HG03342 (cell line): ENCODE measurements at regions not wholly inside any gene's neighbourhood (a gene's known extent, or its start where the extent isn't known, plus 50 kb on each side); places are given as distances from the start of the nearest gene placed in this dataset.
"Not testable (repeated sequence)": the region's sequence is repeated elsewhere in the genome, so short reads cannot be mapped to it uniquely, and the experiment has no call there.

ENCODE experiments used
- ATAC-seq: cut with Tn5 transposase; IDR thresholded peaks from one replicate; pipeline ENCODE4 v1.9.1; 2021; ENCODE audit warnings: mild to moderate bottlenecking, moderate library complexity; ENCODE audit not compliant: unreplicated experiment

DNA sequence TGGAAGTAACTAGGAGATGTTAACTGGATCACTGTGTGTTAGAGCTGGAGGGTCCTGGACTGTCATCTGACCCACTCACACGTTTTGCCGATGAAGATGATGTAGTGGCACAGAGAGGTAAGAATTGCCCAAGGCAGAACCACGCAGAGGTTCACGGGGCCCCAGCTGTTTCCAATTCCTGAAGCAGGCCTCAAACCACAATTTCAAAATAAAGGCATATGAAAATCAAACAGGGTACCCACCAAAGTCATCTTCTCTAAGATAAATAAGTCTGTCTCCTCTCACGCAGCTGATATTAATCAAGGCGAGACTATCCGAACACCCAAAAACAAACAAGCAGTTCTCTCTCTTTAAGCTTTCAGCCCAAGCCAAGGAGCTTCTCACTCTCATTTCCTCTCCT is 113.3 kb upstream of the JCAD start:
- ATAC-seq = no peak

DNA sequence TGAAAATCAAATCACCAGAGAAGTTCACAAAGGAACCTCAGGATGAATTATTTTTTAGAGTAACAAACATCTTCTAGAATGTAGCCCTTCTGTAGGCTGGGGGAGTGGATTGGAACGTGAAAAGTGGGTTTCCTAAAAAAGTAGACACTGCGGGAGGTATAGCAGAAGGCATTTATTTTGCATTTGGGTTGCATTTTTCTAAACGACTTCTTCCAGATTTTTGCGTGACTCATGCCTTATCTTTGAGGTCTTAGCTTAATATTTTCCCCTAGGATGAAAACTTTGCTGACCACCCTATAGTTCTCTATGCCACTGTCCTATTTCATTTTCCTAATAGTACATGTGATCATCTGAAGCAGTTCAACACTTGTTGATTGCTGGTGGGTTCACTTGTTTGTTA is 112.7 kb upstream of the JCAD start:
- no peak for ATAC-seq

DNA sequence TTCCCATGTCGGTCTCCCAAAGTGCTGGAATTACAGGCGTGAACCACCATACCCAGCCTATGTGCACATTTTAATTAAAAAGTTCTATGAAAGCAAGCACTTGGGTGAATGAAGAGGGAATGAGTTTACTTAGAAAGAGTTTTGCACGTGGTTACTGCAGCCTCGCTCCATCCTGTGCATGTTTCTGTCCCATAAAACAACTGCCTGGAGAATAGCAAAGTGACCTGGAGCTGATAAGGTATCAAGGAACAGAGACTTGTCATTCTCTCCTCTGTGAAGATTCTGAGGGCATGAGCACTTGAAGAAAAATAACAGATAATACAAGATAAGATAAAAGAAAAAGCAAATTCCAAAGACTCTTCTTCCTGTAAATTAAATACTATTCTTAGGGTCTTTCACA is 112.2 kb upstream of the JCAD start:
- ATAC-seq = no peak

DNA sequence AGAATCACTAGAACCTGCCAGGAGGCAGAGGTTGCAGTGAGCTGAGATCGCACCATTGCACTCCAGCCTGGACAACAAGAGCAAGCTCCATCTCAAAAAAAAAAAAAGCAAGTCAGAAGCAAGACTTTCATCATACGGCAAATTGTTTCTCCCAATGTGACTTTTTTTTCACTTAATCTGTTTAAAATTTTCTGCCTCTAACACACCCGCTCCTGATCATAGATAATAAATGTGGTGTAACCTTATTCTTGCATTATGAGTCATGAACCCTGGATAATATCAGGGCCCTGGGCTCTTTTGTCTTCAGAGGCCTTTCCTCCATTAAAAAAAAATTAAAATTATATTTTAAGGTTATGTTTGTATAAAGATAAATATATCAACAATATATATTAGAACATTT is 111.4 kb upstream of the JCAD start:
- no peak for ATAC-seq

DNA sequence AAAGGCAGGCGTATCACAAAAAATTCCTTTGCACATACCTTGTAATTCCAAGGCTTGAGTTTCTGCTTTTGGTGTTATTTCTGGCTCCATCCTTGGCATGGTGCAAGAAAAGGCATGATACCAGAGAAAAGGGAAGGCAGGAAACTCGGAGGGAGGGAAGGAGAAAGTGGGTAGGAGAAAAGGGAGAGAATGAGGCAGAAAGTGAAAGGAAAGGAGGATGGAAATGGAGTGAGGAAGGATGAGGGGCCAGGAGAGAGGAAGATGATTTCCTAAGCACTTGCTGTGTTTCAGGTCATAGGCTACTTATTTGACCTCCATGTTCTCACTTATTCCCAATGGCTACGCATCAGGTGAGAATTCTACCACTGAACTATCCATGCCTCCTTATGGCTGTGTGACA is 110.8 kb upstream of the JCAD start:
- ATAC-seq = no peak

DNA sequence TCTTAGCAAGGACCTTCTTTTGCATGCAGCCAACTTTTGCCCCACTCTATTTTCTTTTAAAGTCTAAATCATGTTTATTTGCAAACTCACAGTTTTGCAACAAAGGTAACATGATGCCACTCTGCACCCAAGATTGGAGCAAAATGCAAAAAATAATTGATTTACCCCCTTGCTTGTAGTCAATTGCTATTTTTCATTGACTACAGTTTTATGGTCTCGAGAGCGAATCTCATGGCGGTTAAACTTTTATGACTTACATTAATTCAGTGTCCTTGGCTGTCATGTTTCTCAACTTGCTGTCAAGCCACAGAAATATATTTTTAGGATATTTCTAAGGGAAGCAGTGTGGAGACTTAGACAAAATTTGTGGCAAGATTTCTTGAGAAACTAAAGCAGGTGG is 110.0 kb upstream of the JCAD start:
- no peak for ATAC-seq

DNA sequence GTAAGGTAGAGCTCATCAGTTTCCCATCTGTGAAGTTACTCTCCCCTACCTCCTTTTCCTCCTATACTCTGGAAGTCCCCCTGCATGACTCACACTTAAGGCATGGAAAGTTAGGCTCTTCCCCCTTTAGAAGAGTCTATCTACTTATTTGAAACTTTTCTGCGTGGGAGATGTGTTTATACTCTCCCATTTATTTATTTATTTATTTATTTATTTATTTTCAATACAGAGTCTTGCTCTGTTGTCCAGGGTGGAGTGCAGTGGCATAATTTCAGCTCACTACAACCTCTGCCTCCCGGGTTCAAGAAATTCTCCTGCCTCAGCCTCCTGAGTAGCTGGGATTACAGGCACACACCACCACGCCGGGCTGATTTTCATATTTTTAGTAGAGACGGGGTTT is 107.5 kb upstream of the JCAD start:
- no peak for ATAC-seq

DNA sequence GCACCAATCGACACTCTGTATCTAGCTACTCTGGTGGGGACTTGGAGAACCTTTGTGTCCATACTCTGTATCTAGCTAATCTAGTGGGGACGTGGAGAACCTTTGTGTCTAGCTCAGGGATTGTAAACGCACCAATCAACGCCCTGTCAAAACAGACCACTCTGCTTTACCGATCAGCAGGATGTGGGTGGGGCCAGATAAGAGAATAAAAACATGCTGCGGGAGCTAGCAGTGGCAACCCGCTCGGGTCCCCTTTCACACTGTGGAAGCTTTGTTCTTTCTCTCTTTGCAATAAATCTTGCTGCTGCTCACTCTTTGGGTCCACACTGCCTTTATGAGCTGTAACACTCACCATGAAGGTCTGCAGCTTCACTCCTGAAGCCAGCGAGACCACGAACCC is 104.0 kb upstream of the JCAD start:
- ATAC-seq = not testable (repeated sequence)

DNA sequence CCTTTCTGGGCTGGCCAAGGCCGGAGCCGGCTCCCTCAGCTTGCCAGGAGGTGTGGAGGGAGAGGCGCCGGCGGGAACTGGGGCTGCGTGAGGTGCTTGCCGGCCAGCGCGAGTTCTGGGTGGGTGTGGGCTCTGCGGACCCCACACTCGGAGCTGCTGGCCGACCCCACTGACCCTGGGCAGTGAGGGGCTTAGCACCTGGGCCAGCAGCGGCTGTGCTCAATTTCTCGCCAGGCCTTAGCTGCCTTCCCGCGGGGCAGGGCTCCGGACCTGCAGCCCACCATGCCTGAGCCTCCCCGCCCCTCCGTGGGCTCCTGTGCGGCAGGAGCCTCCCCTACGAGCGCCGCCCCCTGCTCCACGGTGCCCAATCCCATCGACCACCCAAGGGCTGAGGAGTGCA is 103.4 kb upstream of the JCAD start:
- not testable (repeated sequence) for ATAC-seq

DNA sequence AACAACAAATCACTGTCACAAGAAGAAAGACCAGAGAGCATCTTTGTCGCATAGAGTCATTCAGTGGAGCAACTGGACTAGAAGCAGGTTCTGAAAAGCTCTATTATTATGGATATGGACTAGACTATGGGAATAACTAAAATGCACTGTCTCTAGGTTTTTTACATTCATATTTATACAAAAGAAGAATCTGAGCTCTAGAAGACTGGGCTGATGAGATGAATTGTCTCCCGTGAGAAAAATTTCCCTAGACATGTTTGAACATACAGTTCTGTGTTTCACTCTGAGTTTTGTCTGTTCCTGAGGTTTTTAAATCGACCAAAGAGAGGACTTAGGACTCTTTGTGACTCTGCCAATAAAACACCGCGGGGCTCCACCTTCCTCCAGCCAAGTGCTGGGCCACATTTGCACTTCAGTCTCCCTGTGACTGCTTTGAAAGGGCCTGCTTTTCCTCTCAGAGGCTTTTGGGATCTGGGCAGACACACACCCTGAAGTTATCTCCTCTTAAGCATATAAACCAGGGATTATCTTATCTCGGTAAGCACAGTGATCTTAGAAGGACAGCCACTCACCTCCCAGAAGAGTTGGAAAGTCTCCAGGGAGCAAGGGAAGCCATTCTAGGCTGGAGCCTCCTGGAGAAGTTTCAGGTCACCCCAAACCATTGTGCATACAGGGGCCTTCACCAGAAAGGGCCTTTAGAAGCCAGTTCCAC is 101.0 kb upstream of the JCAD start:
- no peak for ATAC-seq

DNA sequence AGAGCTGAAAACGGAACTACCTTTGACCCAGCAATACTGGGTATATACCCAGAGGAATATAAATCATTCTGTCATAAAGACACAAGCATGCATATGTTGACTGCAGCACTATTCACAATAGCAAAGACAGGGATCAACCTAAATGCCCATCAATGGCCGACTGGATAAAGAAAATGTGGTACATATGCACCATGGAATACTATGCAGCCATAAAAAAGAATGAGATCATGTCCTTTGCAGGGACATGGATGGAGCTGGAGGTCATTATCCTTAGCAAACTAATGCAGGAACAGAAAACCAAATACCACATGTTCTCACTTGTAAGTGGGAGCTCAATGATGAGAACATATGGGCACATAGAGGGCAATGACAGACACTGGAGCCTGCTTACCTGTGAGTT is 100.2 kb upstream of the JCAD start:
- ATAC-seq = not testable (repeated sequence)

DNA sequence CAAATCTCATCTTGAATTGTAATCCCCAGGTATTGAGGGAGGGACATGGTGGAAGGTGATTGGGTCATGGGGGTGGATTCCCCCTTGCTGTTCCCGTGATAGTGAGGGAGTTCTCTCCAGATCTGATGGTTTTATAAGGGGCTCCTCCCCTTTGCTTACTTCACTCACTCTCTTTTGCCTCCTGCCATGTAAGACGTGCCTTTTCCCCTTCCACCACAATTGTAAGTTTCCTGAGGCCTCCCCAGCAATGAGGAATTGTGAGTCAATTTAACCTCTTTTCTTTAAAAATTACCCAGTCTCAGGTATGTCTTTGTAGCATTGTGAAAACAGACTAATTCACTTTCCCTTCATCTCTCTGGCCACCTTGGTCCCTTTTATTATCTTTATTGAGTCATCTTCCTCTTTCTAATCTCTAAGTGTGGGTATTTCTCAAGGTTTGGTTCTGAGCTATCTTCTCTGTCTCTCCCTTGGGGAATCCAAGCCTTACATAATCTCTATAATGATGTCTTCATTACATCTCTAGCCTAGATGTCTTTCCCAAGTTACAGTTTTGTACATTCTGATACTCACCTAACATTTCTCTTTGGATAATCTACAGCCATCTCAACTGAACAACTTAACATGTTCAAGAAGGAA is 99.1 kb upstream of the JCAD start:
- no peak for ATAC-seq

DNA sequence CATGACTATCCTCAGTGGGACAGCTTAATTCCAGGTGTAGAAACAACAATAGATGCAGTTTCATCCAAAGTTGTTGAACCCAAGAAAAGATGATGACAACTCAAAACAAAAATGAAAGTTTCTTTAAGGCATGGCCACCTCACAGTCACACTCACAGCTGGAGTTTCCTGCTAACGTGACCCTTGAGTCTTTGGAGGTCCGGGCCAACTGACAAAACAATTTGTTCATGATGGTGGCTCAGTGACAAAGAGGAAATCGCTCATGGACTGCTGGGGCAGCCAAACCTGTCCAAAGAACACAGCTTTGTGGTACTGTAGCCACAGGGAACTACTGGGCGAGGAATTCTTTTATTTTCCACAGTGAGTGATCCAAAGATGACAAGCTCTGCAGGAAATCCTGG is 96.0 kb upstream of the JCAD start:
- ATAC-seq = no peak

DNA sequence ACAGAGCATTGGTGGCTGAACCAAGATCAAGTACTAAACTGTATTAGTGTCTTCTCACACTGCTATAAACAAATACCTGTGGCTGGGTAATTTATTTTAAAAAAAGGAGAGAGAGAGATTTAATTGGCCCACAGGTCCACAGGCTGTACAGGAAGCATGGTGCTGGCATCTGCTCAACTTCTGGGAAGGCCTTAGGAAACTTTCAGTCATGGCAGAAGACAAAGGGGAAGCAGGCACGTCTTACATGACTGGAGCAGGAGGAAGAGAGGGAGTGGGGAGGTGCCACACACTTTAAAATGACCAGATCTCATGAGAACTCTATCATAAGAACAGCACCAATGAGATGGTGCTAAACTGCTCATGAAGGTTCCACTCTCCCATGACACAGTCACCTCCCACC is 95.2 kb upstream of the JCAD start:
- no peak for ATAC-seq

DNA sequence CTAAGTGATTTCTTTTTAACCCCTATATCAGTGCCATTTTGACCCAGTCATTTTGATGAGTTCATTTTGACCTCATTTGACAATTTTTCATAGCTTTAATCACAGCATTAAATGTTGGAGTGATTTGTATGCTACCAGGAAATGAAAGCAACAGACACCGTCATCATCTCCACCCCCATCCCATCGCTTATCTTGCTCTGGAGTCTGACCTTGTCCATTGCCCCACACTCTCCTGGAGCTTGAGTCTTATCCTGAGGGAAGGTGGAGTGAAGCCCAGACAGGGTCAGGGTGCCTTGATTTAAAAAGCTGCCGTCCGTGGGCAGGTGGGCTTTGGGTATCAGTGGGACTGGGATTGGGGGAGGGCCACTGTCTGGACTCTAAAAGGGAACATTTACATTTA is 94.7 kb upstream of the JCAD start:
- ATAC-seq = no peak

DNA sequence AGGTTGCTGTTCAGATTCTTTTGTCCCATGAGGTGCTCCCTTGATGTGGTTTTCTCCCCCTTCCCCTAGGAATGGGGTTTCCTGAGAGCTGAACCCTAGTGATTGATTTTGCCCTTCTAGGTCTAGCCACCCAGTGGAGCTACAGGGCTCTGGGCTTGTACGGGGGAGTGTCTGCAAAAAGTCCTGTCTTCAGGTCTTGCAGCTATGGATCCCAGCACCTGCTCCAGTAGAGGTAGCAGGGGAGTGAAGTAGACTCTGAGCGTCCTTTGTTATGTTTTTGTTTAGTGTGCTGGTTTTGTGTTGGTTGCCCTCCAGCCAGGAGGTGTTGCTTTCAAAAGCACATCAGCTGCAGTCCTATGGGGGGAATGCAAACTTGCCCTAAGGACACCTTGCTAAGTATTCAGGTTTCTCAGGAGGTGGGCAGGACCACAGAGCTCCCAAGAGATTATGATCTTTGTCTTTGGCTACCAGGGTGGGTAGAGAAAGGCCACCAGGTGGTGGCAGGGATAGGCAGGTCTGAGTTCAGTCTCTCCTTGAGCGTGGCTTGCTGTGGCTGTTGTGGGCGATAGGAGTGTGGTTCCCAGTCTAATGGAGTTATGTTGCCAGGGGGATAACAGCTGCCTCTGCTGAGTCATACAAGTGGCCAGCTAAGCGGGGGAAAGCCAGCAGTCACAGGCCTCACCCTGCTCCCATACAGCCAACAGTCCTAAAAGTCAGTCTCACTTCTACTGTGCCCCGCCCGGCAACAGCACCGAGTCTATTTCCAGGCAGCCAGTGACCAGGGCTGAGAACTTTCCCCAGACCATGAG is 92.4 kb upstream of the JCAD start:
- no peak for ATAC-seq

DNA sequence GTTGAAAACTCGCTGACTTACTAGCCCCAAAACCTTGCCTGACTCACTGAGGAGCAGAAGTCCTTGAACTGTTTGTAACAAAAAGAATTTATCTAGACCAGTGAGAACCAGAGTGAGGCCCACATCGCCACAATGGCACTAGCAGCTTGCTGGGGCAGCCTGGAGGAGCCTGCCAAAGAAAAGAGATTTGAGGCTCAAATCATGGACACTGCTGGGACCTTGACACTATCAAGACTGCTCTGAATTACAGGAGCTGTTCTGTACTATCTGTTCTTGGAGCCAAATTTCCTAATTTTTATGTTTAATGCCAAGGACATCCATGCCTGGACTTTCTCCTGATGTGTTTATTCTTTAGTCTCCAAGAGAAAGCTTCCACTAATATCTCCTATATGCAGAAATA is 82.0 kb upstream of the JCAD start:
- no peak for ATAC-seq

DNA sequence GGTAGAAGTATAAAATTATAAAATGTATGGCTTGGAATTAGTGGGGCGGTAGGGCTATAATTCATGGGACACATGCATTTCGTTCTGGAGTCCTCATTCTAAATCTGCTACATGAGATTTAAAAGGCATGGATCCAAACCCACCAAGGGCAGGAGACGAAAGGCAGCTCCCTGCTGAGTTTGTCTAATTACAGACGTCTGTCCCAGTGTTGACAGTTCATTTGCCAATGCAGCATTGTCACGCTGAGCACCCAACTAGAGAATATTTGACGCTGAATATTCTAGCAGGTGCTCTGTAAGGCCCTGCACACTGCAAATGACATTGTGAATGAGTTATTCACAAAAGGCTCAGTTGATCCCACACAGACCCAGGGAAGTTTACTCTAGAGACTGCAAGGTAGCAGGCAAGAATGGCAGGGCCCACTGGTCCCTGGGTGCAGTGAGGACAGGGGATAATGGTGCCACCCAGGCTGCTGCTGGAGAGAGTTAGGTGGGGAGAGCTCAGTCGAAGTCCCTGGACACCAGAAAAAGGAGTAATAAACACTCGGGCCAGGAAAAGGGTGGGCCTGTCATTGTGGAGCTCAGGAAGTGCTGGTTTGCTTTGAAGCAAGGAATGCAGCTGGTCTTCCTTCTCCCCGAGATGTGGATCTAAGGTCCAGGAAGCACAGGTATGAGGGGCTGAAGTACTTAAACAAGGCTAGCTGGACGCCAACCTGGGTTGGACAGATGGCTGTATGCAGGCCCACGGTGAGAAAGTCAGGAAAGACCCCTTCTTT is 75.0 kb upstream of the JCAD start:
- ATAC-seq = no peak

DNA sequence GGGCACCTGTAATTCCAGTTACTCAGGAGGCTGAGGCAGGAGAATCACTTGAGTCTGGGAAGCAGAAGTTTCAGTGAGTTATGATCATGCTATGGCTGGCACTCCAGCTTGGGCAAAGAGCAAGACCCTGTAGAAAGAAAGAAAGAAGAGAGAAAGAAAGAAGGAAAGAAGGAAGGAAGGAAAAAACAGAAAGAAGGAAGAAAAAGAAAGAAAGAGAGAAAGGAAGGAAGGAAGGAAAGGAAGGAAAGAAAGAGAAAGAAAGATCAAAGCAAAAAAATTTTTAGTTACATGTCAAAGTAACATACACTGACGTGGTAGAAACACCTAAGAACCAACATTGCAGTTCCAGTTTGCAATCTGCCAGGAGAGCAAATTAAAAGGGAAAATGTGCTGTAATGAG is 73.8 kb upstream of the JCAD start:
- no peak for ATAC-seq

DNA sequence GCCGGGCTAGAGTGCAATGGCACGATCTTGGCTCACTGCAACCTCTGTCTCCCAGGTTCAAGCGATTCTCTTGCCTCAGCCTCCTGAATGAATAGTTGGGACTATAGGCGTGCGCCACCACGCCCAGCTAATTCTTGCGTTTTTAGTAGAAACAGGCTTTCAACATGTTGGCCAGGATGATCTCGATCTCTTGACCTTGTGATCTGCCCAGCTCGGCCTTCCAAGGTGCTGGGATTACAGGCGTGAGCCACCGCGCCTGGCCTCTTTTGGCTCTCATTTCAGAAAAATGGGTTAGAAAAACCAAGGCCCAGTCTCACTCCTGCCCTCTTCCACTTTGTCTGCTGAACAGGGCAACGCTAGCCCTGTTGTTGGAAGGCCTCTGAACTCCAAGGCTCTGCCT is 72.0 kb upstream of the JCAD start:
- not testable (repeated sequence) for ATAC-seq

DNA sequence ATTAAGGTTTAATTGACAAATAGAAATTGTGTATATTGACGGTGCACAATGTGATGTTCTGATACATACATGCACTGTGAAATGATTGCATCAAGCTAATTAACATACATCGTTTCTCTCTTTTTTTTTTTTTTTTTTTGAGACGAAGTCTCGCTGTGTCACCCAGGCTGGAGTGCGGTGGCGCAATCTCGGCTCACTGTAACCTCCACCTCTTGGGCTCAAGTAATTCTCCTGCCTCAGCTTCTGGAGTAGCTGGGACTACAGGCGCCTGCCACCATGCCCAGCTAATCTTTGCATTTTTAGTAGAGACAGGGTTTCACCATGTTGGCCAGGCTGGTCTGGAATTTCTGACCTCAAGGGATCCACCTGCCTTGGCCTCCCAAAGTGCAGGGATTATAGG is 69.9 kb upstream of the JCAD start:
- ATAC-seq = not testable (repeated sequence)
